ENCODE measurements at regions not wholly inside any gene's neighbourhood (a gene's known extent, or its start where the extent isn't known, plus 50 kb on each side); places are given as distances from the start of the nearest gene placed in this dataset.

DNA sequence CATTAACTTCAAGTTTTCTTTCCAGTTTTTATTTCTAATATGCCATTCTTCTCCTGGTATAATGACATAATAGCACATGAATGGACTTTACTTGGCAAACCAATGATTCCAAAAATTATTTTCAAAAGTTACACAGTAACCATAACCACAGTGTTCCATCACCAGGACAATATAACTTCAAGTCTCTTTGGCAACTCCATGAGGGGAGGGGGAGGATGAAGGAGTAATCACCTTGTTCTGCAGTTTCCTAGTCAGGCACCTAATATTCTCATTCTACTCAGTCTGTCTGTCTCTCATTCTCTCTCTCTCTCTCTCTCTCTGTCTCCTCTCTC lies 66.6 kb downstream of the BTG1 start:
- DNase-seq, result no peak
- peaks cover 3% of the 10 kb centered on the region; the same call in 1 of the 2 replicates for H3K4me1 ChIP-seq
- no peaks in the 10 kb centered on the region for H3K27me3 ChIP-seq
- TF ChIP-seq, protein P1, sequence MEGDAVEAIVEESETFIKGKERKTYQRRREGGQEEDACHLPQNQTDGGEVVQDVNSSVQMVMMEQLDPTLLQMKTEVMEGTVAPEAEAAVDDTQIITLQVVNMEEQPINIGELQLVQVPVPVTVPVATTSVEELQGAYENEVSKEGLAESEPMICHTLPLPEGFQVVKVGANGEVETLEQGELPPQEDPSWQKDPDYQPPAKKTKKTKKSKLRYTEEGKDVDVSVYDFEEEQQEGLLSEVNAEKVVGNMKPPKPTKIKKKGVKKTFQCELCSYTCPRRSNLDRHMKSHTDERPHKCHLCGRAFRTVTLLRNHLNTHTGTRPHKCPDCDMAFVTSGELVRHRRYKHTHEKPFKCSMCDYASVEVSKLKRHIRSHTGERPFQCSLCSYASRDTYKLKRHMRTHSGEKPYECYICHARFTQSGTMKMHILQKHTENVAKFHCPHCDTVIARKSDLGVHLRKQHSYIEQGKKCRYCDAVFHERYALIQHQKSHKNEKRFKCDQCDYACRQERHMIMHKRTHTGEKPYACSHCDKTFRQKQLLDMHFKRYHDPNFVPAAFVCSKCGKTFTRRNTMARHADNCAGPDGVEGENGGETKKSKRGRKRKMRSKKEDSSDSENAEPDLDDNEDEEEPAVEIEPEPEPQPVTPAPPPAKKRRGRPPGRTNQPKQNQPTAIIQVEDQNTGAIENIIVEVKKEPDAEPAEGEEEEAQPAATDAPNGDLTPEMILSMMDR (IDR thresholded peaks at IDR 0.05; ENCODE audit: low read depth, low read length), result no peak
- no peaks in the 10 kb centered on the region; the same call in 1 of the 2 replicates for H3K9me3 ChIP-seq
- no peaks in the 10 kb centered on the region for H3K36me3 ChIP-seq
- no peak overlapping the region for H3K4me3 ChIP-seq (ENCODE audit: low read depth, low read length)

DNA sequence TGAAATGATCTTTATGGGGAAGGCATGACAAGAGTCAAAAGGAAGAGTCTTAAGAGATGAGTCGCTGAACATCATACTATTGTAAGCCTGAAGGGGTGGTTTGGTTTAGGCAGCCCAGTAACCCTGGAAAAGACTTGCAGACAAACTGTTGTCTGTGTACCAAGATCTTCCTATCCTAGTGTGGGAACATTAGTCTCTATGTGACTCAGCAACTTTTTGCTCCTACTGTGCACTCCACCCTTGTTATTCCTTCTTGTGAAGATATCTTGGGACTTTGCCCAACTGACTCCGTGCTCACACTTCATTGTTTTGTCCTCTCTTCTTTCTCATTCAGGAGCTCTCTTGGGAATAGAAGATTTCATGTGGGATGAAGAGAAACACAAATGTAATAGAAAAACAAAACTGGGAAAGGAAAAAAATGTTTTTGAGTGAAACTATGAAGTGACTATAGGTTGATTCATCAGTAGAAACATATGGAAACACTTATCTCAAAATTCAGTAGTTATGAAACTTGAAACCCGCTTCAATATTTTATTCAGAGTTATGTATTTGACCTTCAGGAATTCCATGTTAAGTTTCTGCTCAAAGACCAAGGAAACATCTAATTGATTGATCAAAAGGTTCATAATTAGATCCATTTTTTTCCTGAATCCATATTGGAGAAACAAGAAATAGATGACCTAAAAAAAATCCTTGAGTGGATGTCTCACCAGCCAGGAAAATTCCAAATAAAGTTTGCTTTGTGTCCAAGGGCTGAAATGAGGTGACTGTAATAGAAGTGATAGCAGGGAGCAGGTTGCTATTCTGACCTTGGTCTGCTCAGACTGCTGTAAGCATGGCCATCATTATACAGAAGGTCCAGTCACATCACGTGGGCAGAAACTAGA lies 67.2 kb downstream of the BTG1 start:
- H3K4me3 ChIP-seq (ENCODE audit: low read depth, low read length), result no peak overlapping the region
- peaks cover 3% of the 10 kb centered on the region; the same call in 1 of the 2 replicates for H3K4me1 ChIP-seq

DNA sequence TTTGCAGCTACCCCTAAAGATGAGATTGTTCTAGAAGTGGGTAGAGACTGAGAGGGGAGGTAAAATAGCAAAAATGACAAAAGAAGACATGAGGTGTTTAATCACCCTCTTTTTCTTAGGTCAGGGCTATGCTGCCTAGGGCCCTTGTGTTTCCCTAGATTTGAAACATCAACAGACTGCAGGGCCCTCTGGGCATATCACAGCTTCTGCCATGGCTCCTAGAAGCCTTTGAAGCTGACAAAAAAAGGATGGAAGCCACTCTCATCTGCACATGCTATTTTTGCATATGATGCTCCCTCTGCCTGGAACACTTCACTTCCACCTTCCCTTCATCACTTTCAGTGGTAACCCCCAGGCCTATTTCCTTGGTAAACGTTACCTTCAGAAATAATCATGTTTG lies 68.1 kb downstream of the BTG1 start:
- TF ChIP-seq, protein P1 (IDR thresholded peaks at IDR 0.05; ENCODE audit: low read depth, low read length), result no peak
- H3K4me3 ChIP-seq (ENCODE audit: low read depth, low read length), result no peak overlapping the region
- H3K9me3 ChIP-seq, result no peaks in the 10 kb centered on the region; the same call in 1 of the 2 replicates
- DNase-seq, result no peak
- H3K27me3 ChIP-seq, result no peaks in the 10 kb centered on the region
- H3K4me1 ChIP-seq, result peaks cover 3% of the 10 kb centered on the region; the same call in 1 of the 2 replicates
- no peaks in the 10 kb centered on the region for H3K36me3 ChIP-seq

More for the DNA sequence above, 67.2 kb downstream of the BTG1 start:
- no peaks in the 10 kb centered on the region for H3K36me3 ChIP-seq
- H3K9me3 ChIP-seq, result no peaks in the 10 kb centered on the region; the same call in 1 of the 2 replicates
- DNase-seq, result no peak
- TF ChIP-seq, protein P1 (IDR thresholded peaks at IDR 0.05; ENCODE audit: low read depth, low read length), result no peak
- no peaks in the 10 kb centered on the region for H3K27me3 ChIP-seq

DNA sequence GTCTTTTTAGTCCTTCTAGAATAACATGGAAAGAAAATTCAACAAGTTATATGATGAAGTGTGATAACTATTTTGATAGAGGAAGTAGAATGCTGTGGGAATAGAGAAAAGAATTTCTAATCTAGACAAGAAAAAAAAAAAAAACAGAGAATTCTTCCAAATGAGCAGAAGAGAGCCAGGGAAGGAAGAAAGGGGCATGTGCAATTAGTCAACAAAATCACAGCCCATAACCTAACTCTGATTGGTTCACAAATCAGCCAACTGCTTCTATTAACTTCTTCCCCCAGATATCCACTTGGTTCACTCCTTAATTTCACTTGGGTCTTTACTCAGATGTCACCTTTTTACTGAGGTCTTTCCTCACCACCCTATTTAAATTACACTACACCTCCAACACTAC lies 69.5 kb downstream of the BTG1 start:
- Histone ChIP-seq H3K27me3 (no peaks in the 10 kb centered on the region), H3K4me1 (peaks cover 3% of the 10 kb centered on the region; the same call in 1 of the 2 replicates), H3K4me3 (ENCODE audit: low read depth, low read length) (no peak overlapping the region), H3K36me3 (no peaks in the 10 kb centered on the region), H3K9me3 (no peaks in the 10 kb centered on the region; the same call in 1 of the 2 replicates)
- TF ChIP-seq, protein P1 (IDR thresholded peaks at IDR 0.05; ENCODE audit: low read depth, low read length), result no peak
- no peak for DNase-seq

DNA sequence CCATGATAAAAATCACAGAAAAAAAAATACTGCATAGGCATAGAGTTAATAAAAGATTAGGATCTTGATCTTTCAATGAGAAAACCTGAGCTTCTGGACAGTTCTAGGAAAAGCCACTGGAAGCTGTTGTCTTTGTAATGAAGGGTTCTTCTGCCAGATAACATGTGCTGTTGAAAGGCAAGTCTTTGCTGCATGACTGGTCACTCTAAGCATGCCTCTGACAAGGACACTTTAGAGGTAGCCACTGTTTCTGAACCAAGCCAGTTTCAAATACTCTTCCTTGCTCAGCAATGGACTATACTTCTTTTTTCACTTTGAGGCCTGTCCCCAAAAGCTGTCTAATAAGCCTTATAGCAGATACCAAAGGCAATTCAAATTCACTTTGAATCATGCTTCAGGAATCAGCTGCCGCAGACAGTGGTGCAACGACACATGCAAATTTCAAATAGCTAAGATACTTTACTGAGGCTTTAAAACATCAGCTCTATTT lies 70.2 kb downstream of the BTG1 start:
- no peak for DNase-seq
- Histone ChIP-seq H3K36me3 (no peaks in the 10 kb centered on the region), H3K9me3 (no peaks in the 10 kb centered on the region; the same call in 1 of the 2 replicates), H3K4me1 (peaks cover 3% of the 10 kb centered on the region; the same call in 1 of the 2 replicates), H3K4me3 (ENCODE audit: low read depth, low read length) (no peak overlapping the region), H3K27me3 (no peaks in the 10 kb centered on the region)
- TF ChIP-seq, protein P1 (IDR thresholded peaks at IDR 0.05; ENCODE audit: low read depth, low read length), result no peak

DNA sequence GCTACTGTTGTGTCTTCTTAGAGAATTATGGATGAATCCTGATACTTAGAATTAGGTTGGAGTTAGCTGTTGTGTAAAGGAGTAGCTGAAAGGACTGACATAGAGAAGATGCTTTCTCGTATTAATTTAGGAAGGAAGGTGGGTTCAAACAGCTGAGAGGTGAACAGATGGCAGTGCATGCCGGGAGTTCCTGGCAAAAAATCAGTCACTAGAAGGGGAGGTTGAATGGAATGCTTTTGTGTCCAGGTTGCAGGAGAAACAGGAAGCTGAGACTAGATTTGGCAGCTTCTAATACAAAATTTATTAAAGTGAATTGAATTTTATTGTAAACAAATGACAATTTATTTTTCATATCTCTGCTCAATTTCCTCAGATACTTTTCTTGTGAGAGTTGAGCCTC lies 70.8 kb downstream of the BTG1 start:
- no peak overlapping the region for H3K4me3 ChIP-seq (ENCODE audit: low read depth, low read length)
- no peak for DNase-seq

More for the DNA sequence above, 70.8 kb downstream of the BTG1 start:
- Histone ChIP-seq H3K36me3 (no peaks in the 10 kb centered on the region), H3K27me3 (no peaks in the 10 kb centered on the region), H3K9me3 (no peaks in the 10 kb centered on the region; the same call in 1 of the 2 replicates), H3K4me1 (peaks cover 3% of the 10 kb centered on the region; the same call in 1 of the 2 replicates)
- TF ChIP-seq, protein P1 (IDR thresholded peaks at IDR 0.05; ENCODE audit: low read depth, low read length), result no peak

All from BE2C (cell line).